Endothelial cell of umbilical vein (primary cell): ENCODE measurements at regions not wholly inside any gene's neighbourhood (a gene's known extent, or its start where the extent isn't known, plus 50 kb on each side); places are given as distances from the start of the nearest gene placed in this dataset.
A peak's percentile ranks its signal among the peaks of the same experiment; 100 is the strongest.

Experiments
- BruUV-seq: library from RNA; stranded (reverse); fragments of 400-500 nt; replicated peaks from 2 replicates; lab custom pipeline; 2021; lab: Mats Ljungman, UMichigan
- CTCF ChIA-PET: fragments of 300-600, 350-600 bp; sonication (Branson Sonifier 250); formaldehyde crosslinking; loops from one replicate; lab custom pipeline; 2021; ENCODE audit warnings: antibody characterized with exemption, inconsistent platforms; lab: Charles Lee
- POLR2A ChIA-PET: fragments of 300-600, 350-600 bp; sonication (Branson Sonifier 250); formaldehyde crosslinking; loops from one replicate; lab custom pipeline; 2021; ENCODE audit warnings: antibody characterized with exemption, inconsistent platforms; lab: Charles Lee
- DNase-seq: peaks from one replicate; pipeline ENCODE4 v3.0.0-alpha.2; 2011; ENCODE audit warnings: low read depth, low spot score
- FAIRE-seq: peaks from 2 replicates; lab custom pipeline; 2011; peaks lifted over from hg19 to GRCh38; lab: Jason Lieb, UNC
- H2AFZ ChIP-seq: 2 replicates; pipeline ENCODE4 v1.6.0; 2012; ENCODE audit warnings: low read depth, low read length, control low read depth, inconsistent platforms
- H3K27ac ChIP-seq: 2 replicates; pipeline ENCODE4 v1.5.1; 2011; ENCODE audit warnings: low read depth, mild to moderate bottlenecking, control low read depth, low read length, moderate library complexity; ENCODE audit not compliant: insufficient read depth
- H3K27me3 ChIP-seq, 2 experiments: 2 replicates each; pipeline versions ENCODE4 v1.6.0 to v1.6.1; 2011; ENCODE audit warnings: low read length in 2 of 2, mixed read lengths in 1 of 2; ENCODE audit not compliant: control insufficient read depth in 2 of 2, insufficient read depth in 2 of 2
- H3K36me3 ChIP-seq, 2 experiments: 2 replicates in 1 of 2; 3 replicates in 1 of 2; pipeline ENCODE4 v1.5.1; 2011; ENCODE audit warnings: low read length in 2 of 2, mild to moderate bottlenecking in 1 of 2, moderate library complexity in 1 of 2; ENCODE audit not compliant: control insufficient read depth in 2 of 2, insufficient read depth in 2 of 2; ENCODE audit errors: extremely low read depth in 1 of 2
- H3K4me1 ChIP-seq: 3 replicates; pipeline ENCODE4 v1.5.1; 2011; ENCODE audit warnings: mild to moderate bottlenecking, low read length; ENCODE audit not compliant: control insufficient read depth, insufficient read depth; ENCODE audit errors: extremely low read depth
- H3K4me2 ChIP-seq: 2 replicates; pipeline ENCODE4 v1.6.1; 2011; ENCODE audit warnings: low read length, control low read depth, mixed read lengths; ENCODE audit not compliant: insufficient read depth
- H3K4me3 ChIP-seq, 3 experiments: fragments of 200-600 bp in 1 of 3; sonication (generic), shearing (Covaris generic) in 1 of 3; replicated peaks in 1 of 3; 2 replicates each; pipeline ENCODE4 v1.5.1; 2011 to 2016; ENCODE audit warnings: control low read depth in 3 of 3, low read length in 3 of 3, mild to moderate bottlenecking in 2 of 3, inconsistent platforms in 1 of 3, low read depth in 1 of 3, moderate library complexity in 1 of 3; ENCODE audit not compliant: insufficient read depth in 1 of 3
- H3K79me2 ChIP-seq: 2 replicates; pipeline ENCODE4 v1.6.0; 2012; ENCODE audit warnings: low read length, inconsistent platforms; ENCODE audit not compliant: control insufficient read depth, insufficient read depth
- H3K9ac ChIP-seq: replicated peaks from 2 replicates; pipeline ENCODE3; 2011; ENCODE audit warnings: low read length, control low read depth; ENCODE audit not compliant: insufficient read depth; ENCODE audit errors: extremely low read depth
- H3K9me1 ChIP-seq: replicated peaks from 3 replicates; pipeline ENCODE4 v1.6.0; 2011; ENCODE audit warnings: mild to moderate bottlenecking, low read length; ENCODE audit not compliant: control insufficient read depth, insufficient read depth; ENCODE audit errors: extremely low read depth
- H3K9me3 ChIP-seq: replicated peaks from 2 replicates; pipeline ENCODE4 v1.5.1; 2012; ENCODE audit warnings: low read length, inconsistent platforms; ENCODE audit not compliant: control insufficient read depth, insufficient read depth
- H4K20me1 ChIP-seq: replicated peaks from 2 replicates; pipeline ENCODE3; 2011; ENCODE audit warnings: mild to moderate bottlenecking, low read length; ENCODE audit not compliant: control insufficient read depth, insufficient read depth; ENCODE audit errors: extremely low read depth
- EZH2 ChIP-seq: IDR thresholded peaks from 2 replicates; pipeline ENCODE4 v1.6.1; 2012; ENCODE audit warnings: borderline replicate concordance, low read depth, mild to moderate bottlenecking, moderate library complexity, low read length, inconsistent platforms; ENCODE audit not compliant: severe bottlenecking
- FOS ChIP-seq: IDR thresholded peaks from 2 replicates; pipeline ENCODE4 v1.6.1; 2011; ENCODE audit warnings: mild to moderate bottlenecking, low read length, moderate library complexity, borderline replicate concordance; ENCODE audit not compliant: insufficient read depth
- GATA2 ChIP-seq: IDR thresholded peaks from 2 replicates; pipeline ENCODE4 v1.7.0; 2011; ENCODE audit warnings: low read depth, mild to moderate bottlenecking, moderate library complexity, mixed read lengths, low read length; ENCODE audit not compliant: insufficient read length, insufficient read depth
- JUN ChIP-seq: IDR thresholded peaks from 2 replicates; pipeline ENCODE4 v1.6.1; 2011; ENCODE audit warnings: borderline replicate concordance, low read depth; ENCODE audit not compliant: insufficient read length, insufficient read depth
- MAX ChIP-seq: IDR thresholded peaks from 2 replicates; pipeline ENCODE4 v1.6.1; 2011; ENCODE audit not compliant: insufficient read depth, insufficient read length
- MYC ChIP-seq: IDR thresholded peaks from one replicate; pipeline ENCODE4 v1.6.1; 2011; ENCODE audit warnings: mild to moderate bottlenecking, low read depth, low read length
- POLR2A ChIP-seq: IDR thresholded peaks from 2 replicates; pipeline ENCODE4 v1.6.1; 2012; ENCODE audit warnings: low read depth, mild to moderate bottlenecking, control low read depth, low read length
- POLR2AphosphoS5 ChIP-seq: IDR thresholded peaks from 2 replicates; pipeline ENCODE4 v1.6.1; 2012; ENCODE audit warnings: low read depth, mild to moderate bottlenecking, control low read depth, low read length, moderate library complexity; ENCODE audit not compliant: insufficient read depth
- dilution Hi-C: fragments of 300-500 bp; cut with MboI; formaldehyde crosslinking; loops from one replicate; pipeline ENCODE4 v1.15.0; 2019; ENCODE audit warnings: low sequenced_read_pairs; ENCODE audit not compliant: extremely low pct_ligation_motif_present
- intact Hi-C: fragments of 100-400 bp; cut with micrococcal nuclease; formaldehyde crosslinking; loops from one replicate; pipeline ENCODE4 v1.10.0; 2022
- TF ChIP-seq, protein P1 (sequence below), 2 donors: IDR thresholded peaks; 1 replicate in 1 of 2; 2 replicates in 1 of 2; pipeline ENCODE4 v1.5.1; 2011; ENCODE audit warnings: low read length in 2 of 2, mild to moderate bottlenecking in 2 of 2, moderate library complexity in 2 of 2, control low read depth in 1 of 2, inconsistent platforms in 1 of 2, low read depth in 1 of 2; ENCODE audit not compliant: insufficient read depth in 1 of 2; ENCODE audit errors: extremely low read depth in 1 of 2

- H3K27me3 ChIP-seq: no peaks in the 10 kb centered on the region
- dilution Hi-C loops: no loop called here
- H2AFZ ChIP-seq: peak overlapping the region; percentile 16
- intact Hi-C loops: loop anchor here (1.0 to 5.0 kb wide), 7 partner anchors 68 to 1089 kb away; partner anchors contain the start of gene TSC22D1
- no peaks in the 10 kb centered on the region for H3K9me1 ChIP-seq
- TSS peak; percentile 94 for BruUV-seq
- no peaks in the 10 kb centered on the region for H3K9me3 ChIP-seq
- DNase-seq (no peak), FAIRE-seq (no peak)
- POLR2A ChIA-PET: interaction anchor here (1.0 to 1.6 kb wide), 3 partner anchors 69 to 199 kb away, joined by 3 to 11 read pairs (median 4); no protein-coding TSS in a partner anchor
- H3K4me3 ChIP-seq: no peak overlapping the region
- peak overlapping the region; percentile 39 for H3K4me2 ChIP-seq
- H3K79me2 ChIP-seq: no peaks in the 10 kb centered on the region
- peak overlapping the region; percentile 25 for H3K9ac ChIP-seq
- peak overlapping the region; percentile 84 for H3K27ac ChIP-seq
- CTCF ChIA-PET: interaction anchor here (1.1 to 1.9 kb wide), 7 partner anchors 11 to 330 kb away, joined by 3 to 9 read pairs (median 6); no protein-coding TSS in a partner anchor
- no peaks in the 10 kb centered on the region for H3K36me3 ChIP-seq
- no peaks in the 10 kb centered on the region for H4K20me1 ChIP-seq
- TF ChIP-seq FOS (no peak), GATA2 (no peak), MAX (no peak), JUN (no peak), EZH2 (no peak), POLR2AphosphoS5 (no peak)
- H3K4me1 ChIP-seq: peaks cover 25% of the 10 kb centered on the region
These were observed 135.7 kb upstream of the SERP2 start for GRCh38 chr13:44237881-44238421.

DNA sequence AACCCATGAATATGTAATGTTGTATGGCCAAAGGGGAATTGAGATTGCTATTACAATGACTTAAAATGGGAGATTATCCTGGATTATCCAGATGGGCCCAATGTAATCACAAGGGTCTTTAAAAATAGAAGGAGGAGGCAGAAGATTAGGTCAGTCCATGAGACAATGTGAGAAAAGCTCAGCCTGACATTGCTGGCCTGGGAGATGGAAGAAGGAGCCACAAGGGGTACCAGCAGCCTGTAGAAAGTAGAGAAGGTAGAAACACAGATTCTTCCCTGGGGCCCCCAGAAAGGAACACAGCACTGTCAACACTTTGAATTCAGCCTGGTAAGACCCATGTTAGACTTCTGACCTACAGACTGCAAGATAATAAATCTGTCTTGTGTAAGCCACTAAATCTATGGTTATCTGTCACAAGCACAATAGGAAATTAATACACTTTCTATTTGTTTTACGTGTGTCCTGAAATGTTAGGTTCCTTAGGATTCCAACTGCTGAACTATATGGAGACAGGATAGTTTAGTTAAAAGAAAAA lies 132.9 kb upstream of the SERP2 start:
- POLR2A ChIA-PET: interaction anchor here (1.0 kb wide), 1 partner anchor 196 kb away, joined by 3 read pairs; no protein-coding TSS in a partner anchor

More for the DNA sequence above, 132.9 kb upstream of the SERP2 start:
- no TSS peak for BruUV-seq
- H3K36me3 ChIP-seq: no peaks in the 10 kb centered on the region
- no peaks in the 10 kb centered on the region for H4K20me1 ChIP-seq
- no peak overlapping the region for H3K4me2 ChIP-seq
- no peak overlapping the region for H3K4me3 ChIP-seq
- no peaks in the 10 kb centered on the region for H3K9me3 ChIP-seq
- H3K79me2 ChIP-seq: no peaks in the 10 kb centered on the region
- FAIRE-seq (no peak), DNase-seq (no peak)
- no peak overlapping the region for H3K27ac ChIP-seq
- TF ChIP-seq MYC: no peak
- TF ChIP-seq FOS: no peak
- TF ChIP-seq GATA2: no peak
- TF ChIP-seq POLR2AphosphoS5: no peak
- no peak for TF ChIP-seq MAX
- TF ChIP-seq, protein P1, sequence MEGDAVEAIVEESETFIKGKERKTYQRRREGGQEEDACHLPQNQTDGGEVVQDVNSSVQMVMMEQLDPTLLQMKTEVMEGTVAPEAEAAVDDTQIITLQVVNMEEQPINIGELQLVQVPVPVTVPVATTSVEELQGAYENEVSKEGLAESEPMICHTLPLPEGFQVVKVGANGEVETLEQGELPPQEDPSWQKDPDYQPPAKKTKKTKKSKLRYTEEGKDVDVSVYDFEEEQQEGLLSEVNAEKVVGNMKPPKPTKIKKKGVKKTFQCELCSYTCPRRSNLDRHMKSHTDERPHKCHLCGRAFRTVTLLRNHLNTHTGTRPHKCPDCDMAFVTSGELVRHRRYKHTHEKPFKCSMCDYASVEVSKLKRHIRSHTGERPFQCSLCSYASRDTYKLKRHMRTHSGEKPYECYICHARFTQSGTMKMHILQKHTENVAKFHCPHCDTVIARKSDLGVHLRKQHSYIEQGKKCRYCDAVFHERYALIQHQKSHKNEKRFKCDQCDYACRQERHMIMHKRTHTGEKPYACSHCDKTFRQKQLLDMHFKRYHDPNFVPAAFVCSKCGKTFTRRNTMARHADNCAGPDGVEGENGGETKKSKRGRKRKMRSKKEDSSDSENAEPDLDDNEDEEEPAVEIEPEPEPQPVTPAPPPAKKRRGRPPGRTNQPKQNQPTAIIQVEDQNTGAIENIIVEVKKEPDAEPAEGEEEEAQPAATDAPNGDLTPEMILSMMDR (IDR thresholded peaks at IDR 0.05; ENCODE audit: extremely low read depth in 1 of 2, insufficient read depth in 1 of 2, low read depth in 1 of 2, low read length in 2 of 2): no peak
- TF ChIP-seq JUN: no peak
- no peak for TF ChIP-seq EZH2
- TF ChIP-seq POLR2A: no peak
- dilution Hi-C loops: no loop called here
- no peaks in the 10 kb centered on the region for H3K9me1 ChIP-seq
- no peak overlapping the region for H2AFZ ChIP-seq
- peaks cover 30% of the 10 kb centered on the region for H3K4me1 ChIP-seq
- no peak overlapping the region for H3K9ac ChIP-seq
- CTCF ChIA-PET: no interaction called here
- no peaks in the 10 kb centered on the region for H3K27me3 ChIP-seq
- intact Hi-C loops: no loop called here
